NCI-H2081 (cell line): ENCODE measurements at regions not wholly inside any gene's neighbourhood (a gene's known extent, or its start where the extent isn't known, plus 50 kb on each side); places are given as distances from the start of the nearest gene placed in this dataset.
"Not testable (repeated sequence)": the region's sequence is repeated elsewhere in the genome, so short reads cannot be mapped to it uniquely, and the experiment has no call there.

ENCODE experiments used
- DNase-seq, 2 experiments: peaks; one replicate each; lab custom pipeline; 2025; lab: John Stamatoyannopoulos, UW

GRCh38 chr16:16938009-16938408 lies 532.8 kb downstream of the XYLT1 start:
- DNase-seq: no peak

GRCh38 chr16:16938980-16939379 lies 531.8 kb downstream of the XYLT1 start:
- DNase-seq: no peak

GRCh38 chr16:16940351-16940750 lies 530.4 kb downstream of the XYLT1 start:
- DNase-seq: no peak

- DNase-seq: not testable (repeated sequence)
These were observed 527.9 kb downstream of the XYLT1 start for GRCh38 chr16:16942849-16943248.

GRCh38 chr16:16945207-16945606 lies 525.6 kb downstream of the XYLT1 start:
- no peak for DNase-seq

GRCh38 chr16:16956376-16956775 lies 514.4 kb downstream of the XYLT1 start:
- no peak for DNase-seq

- no peak for DNase-seq
These were observed 510.0 kb downstream of the XYLT1 start for GRCh38 chr16:16960785-16961184.

GRCh38 chr16:16966439-16966838 lies 504.3 kb downstream of the XYLT1 start:
- DNase-seq: no peak

GRCh38 chr16:16971042-16971441 lies 499.7 kb downstream of the XYLT1 start:
- DNase-seq: no peak

- no peak for DNase-seq
These were observed 497.9 kb downstream of the XYLT1 start for GRCh38 chr16:16972831-16973230.

GRCh38 chr16:16973707-16974591 lies 496.8 kb downstream of the XYLT1 start:
- DNase-seq: no peak

- DNase-seq: no peak
These were observed 488.1 kb downstream of the XYLT1 start for GRCh38 chr16:16982614-16983013.

GRCh38 chr16:16983582-16983981 lies 487.2 kb downstream of the XYLT1 start:
- DNase-seq: no peak

GRCh38 chr16:16984091-16984490 lies 486.7 kb downstream of the XYLT1 start:
- DNase-seq: not testable (repeated sequence)

GRCh38 chr16:16985707-16986106 lies 485.1 kb downstream of the XYLT1 start:
- no peak for DNase-seq

GRCh38 chr16:16988963-16989362 lies 481.8 kb downstream of the XYLT1 start:
- no peak for DNase-seq

- DNase-seq: no peak
These were observed 481.4 kb downstream of the XYLT1 start for GRCh38 chr16:16989368-16989767.

GRCh38 chr16:16991711-16992110 lies 479.0 kb downstream of the XYLT1 start:
- DNase-seq: no peak

- no peak for DNase-seq
These were observed 477.6 kb downstream of the XYLT1 start for GRCh38 chr16:16992975-16993765.

- DNase-seq: no peak
These were observed 475.9 kb downstream of the XYLT1 start for GRCh38 chr16:16994831-16995230.

- no peak for DNase-seq
These were observed 473.9 kb downstream of the XYLT1 start for GRCh38 chr16:16996827-16997226.

- no peak for DNase-seq
These were observed 473.4 kb downstream of the XYLT1 start for GRCh38 chr16:16997349-16997748.

- no peak for DNase-seq
These were observed 469.3 kb downstream of the XYLT1 start for GRCh38 chr16:17001471-17001870.
